Astrocyte (in vitro differentiated cells and primary cell): ENCODE measurements at regions not wholly inside any gene's neighbourhood (a gene's known extent, or its start where the extent isn't known, plus 50 kb on each side); places are given as distances from the start of the nearest gene placed in this dataset.

Experiments used
- DNase-seq: peaks from one replicate; pipeline ENCODE4 v3.0.0-alpha.2; 2010; ENCODE audit warnings: low read depth
- FAIRE-seq: peaks from 2 replicates; lab custom pipeline; 2011; peaks lifted over from hg19 to GRCh38; lab: Jason Lieb, UNC
- H2AFZ ChIP-seq: 2 replicates; pipeline ENCODE4 v1.6.0; 2012; ENCODE audit warnings: low read depth, low read length, inconsistent platforms
- H3K27ac ChIP-seq: 2 replicates; pipeline ENCODE4 v1.5.1; 2011; ENCODE audit warnings: low read depth, low read length, inconsistent platforms
- H3K27me3 ChIP-seq: 2 replicates; pipeline ENCODE4 v1.6.0; 2011; ENCODE audit warnings: low read length, inconsistent platforms; ENCODE audit not compliant: insufficient read depth
- H3K36me3 ChIP-seq: 2 replicates; pipeline ENCODE4 v1.5.1; 2011; ENCODE audit warnings: low read length, inconsistent platforms; ENCODE audit not compliant: insufficient read depth
- H3K4me1 ChIP-seq: 2 replicates; pipeline ENCODE4 v1.5.1; 2011; ENCODE audit warnings: low read length, inconsistent platforms; ENCODE audit not compliant: insufficient read depth
- H3K4me2 ChIP-seq: 2 replicates; pipeline ENCODE4 v1.6.0; 2012; ENCODE audit warnings: low read length, inconsistent platforms
- H3K4me3 ChIP-seq: 2 replicates; pipeline ENCODE4 v1.5.1; 2011; ENCODE audit warnings: low read depth, mild to moderate bottlenecking, low read length, inconsistent platforms; ENCODE audit not compliant: insufficient read depth
- H3K79me2 ChIP-seq: 2 replicates; pipeline ENCODE4 v1.6.0; 2012; ENCODE audit warnings: mild to moderate bottlenecking, low read length, inconsistent platforms; ENCODE audit not compliant: insufficient read depth
- H3K9ac ChIP-seq: 2 replicates; pipeline ENCODE4 v1.6.0; 2012; ENCODE audit warnings: mild to moderate bottlenecking, low read length, inconsistent platforms
- H3K9me3 ChIP-seq: 2 replicates; pipeline ENCODE4 v1.5.1; 2012; ENCODE audit warnings: low read depth, mild to moderate bottlenecking, low read length, inconsistent platforms; ENCODE audit not compliant: insufficient read depth
- H4K20me1 ChIP-seq: 2 replicates; pipeline ENCODE4 v1.6.0; 2012; ENCODE audit warnings: low read length, inconsistent platforms; ENCODE audit not compliant: insufficient read depth
- H3K27ac Mint-ChIP-seq: one replicate; pipeline ENCODE4 v1.8.0; 2021; ENCODE audit warnings: mild to moderate bottlenecking, mixed read lengths; ENCODE audit not compliant: unreplicated experiment
- H3K27me3 Mint-ChIP-seq: one replicate; pipeline ENCODE4 v1.8.0; 2021; ENCODE audit warnings: low read depth, mixed read lengths; ENCODE audit not compliant: unreplicated experiment
- H3K36me3 Mint-ChIP-seq: one replicate; pipeline ENCODE4 v1.8.0; 2021; ENCODE audit warnings: low read depth, mixed read lengths; ENCODE audit not compliant: unreplicated experiment
- H3K4me1 Mint-ChIP-seq: one replicate; pipeline ENCODE4 v1.8.0; 2021; ENCODE audit warnings: low read depth, mixed read lengths; ENCODE audit not compliant: unreplicated experiment
- H3K4me3 Mint-ChIP-seq: one replicate; pipeline ENCODE4 v1.8.0; 2021; ENCODE audit warnings: mild to moderate bottlenecking, moderate library complexity, mixed read lengths; ENCODE audit not compliant: unreplicated experiment
- H3K9me3 Mint-ChIP-seq: one replicate; pipeline ENCODE4 v1.8.0; 2021; ENCODE audit warnings: mild to moderate bottlenecking, mixed read lengths; ENCODE audit not compliant: unreplicated experiment
- CTCF ChIP-seq: IDR thresholded peaks from 2 replicates; pipeline ENCODE4 v1.5.1; 2011; ENCODE audit warnings: low read depth, mild to moderate bottlenecking, inconsistent platforms, low read length, moderate library complexity; ENCODE audit not compliant: insufficient read depth
- EZH2 ChIP-seq: IDR thresholded peaks from 2 replicates; pipeline ENCODE4 v1.6.1; 2012; ENCODE audit warnings: mild to moderate bottlenecking, low read length, inconsistent platforms; ENCODE audit not compliant: insufficient read depth

GRCh38 chr10:124344266-124344590 lies 74.5 kb downstream of the OAT start:
- DNase-seq (no peak), FAIRE-seq (no peak)
- no peaks in the 10 kb centered on the region for H4K20me1 ChIP-seq
- H3K9ac ChIP-seq: no peak overlapping the region
- no peak overlapping the region for H2AFZ ChIP-seq
- Mint-ChIP-seq H3K36me3 (peaks cover 2% of the 10 kb centered on the region), H3K9me3 (peaks cover 5% of the 10 kb centered on the region), H3K4me1 (no peaks in the 10 kb centered on the region), H3K27ac (no peak overlapping the region), H3K4me3 (no peak overlapping the region), H3K27me3 (peaks cover 26% of the 10 kb centered on the region)
- TF ChIP-seq CTCF (no peak), EZH2 (no peak)
- H3K36me3 ChIP-seq: no peaks in the 10 kb centered on the region
- peaks cover 19% of the 10 kb centered on the region for H3K4me1 ChIP-seq
- no peaks in the 10 kb centered on the region for H3K9me3 ChIP-seq
- H3K27me3 ChIP-seq: no peaks in the 10 kb centered on the region
- H3K4me2 ChIP-seq: no peak overlapping the region
- H3K4me3 ChIP-seq: no peak overlapping the region
- no peak overlapping the region for H3K27ac ChIP-seq
- H3K79me2 ChIP-seq: no peaks in the 10 kb centered on the region

DNA sequence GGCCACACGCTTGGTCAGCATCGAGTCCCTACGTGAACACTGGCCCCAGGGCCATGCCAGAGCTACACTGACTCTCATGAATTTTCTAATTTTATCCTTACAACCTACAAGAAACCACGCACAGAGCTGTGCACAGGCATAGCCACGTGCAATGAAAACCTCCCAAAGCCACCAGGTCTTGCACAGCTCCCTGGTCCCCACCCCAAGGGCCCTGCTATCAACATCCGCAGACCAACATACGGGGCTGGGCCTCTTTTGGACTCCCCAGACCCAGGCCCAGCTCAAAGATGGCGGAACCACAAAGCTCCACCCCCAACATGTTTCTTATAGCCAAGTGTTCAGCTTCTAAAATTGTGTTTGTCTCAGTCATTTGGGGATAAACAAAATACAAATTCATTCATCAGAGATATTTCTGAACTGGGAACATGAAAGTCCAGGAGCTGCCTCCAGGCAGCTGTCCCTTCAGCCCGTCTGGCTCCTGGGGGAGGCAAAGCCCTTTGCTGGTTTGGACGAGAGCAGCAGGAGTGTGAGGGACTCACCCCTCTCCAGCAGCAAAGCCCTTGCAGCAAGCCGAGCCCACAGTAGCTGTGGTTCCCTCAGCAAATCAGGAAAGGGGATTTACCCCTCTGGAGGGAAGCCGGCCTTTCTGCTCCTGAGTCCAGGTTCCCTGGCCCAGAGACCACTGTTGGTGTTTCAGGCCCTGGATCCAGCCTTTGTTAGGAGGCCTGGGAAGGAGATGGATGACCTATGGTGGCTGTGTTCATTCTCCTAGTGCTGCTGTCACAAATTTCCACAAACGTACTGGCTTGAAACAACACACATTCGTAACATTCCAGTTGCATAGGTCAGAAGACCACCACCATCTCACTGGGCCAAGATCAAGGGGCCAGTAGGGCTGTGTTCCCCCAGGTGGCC lies 75.1 kb downstream of the OAT start:
- TF ChIP-seq EZH2 (no peak), CTCF (no peak)
- Mint-ChIP-seq H3K27me3 (peaks cover 26% of the 10 kb centered on the region), H3K4me3 (no peak overlapping the region), H3K4me1 (no peaks in the 10 kb centered on the region), H3K27ac (no peak overlapping the region), H3K36me3 (peaks cover 2% of the 10 kb centered on the region), H3K9me3 (peaks cover 5% of the 10 kb centered on the region)
- Histone ChIP-seq H2AFZ (no peak overlapping the region), H3K27me3 (no peaks in the 10 kb centered on the region), H3K9me3 (no peaks in the 10 kb centered on the region), H3K27ac (no peak overlapping the region), H3K36me3 (no peaks in the 10 kb centered on the region), H3K4me3 (no peak overlapping the region), H4K20me1 (no peaks in the 10 kb centered on the region), H3K4me2 (no peak overlapping the region), H3K79me2 (no peaks in the 10 kb centered on the region), H3K9ac (no peak overlapping the region), H3K4me1 (peaks cover 19% of the 10 kb centered on the region)
- FAIRE-seq (no peak), DNase-seq (no peak)

DNA sequence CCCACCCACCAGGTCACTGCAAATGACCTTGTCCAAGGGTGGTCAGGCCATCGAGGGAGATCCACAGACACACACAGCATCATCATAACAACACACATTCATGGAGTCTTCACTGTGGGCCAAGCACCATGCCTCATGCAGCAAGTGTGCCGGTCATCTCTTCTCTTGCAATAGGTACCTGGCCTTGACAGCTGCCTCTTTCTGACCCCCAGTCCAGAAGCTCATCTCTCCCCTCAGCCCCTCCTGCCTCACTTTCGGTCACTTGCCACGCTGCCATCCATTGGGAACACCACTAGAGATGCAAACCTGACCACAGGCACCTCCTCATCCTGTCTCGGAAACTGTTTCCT lies 75.9 kb downstream of the OAT start:
- Histone ChIP-seq H3K4me1 (peaks cover 19% of the 10 kb centered on the region), H3K4me2 (no peak overlapping the region), H3K27ac (no peak overlapping the region), H3K9ac (no peak overlapping the region), H2AFZ (no peak overlapping the region), H3K27me3 (no peaks in the 10 kb centered on the region), H3K36me3 (no peaks in the 10 kb centered on the region), H3K9me3 (no peaks in the 10 kb centered on the region), H3K79me2 (no peaks in the 10 kb centered on the region), H3K4me3 (no peak overlapping the region), H4K20me1 (no peaks in the 10 kb centered on the region)
- H3K4me3 Mint-ChIP-seq: no peak overlapping the region
- DNase-seq: no peak
- TF ChIP-seq EZH2 (no peak), CTCF (no peak)
- peaks cover 2% of the 10 kb centered on the region for H3K36me3 Mint-ChIP-seq
- no peak for FAIRE-seq
- H3K27me3 Mint-ChIP-seq: peaks cover 28% of the 10 kb centered on the region
- no peak overlapping the region for H3K27ac Mint-ChIP-seq
- peaks cover 8% of the 10 kb centered on the region for H3K9me3 Mint-ChIP-seq
- H3K4me1 Mint-ChIP-seq: no peaks in the 10 kb centered on the region
